ENCODE measurements at regions not wholly inside any gene's neighbourhood (a gene's known extent, or its start where the extent isn't known, plus 50 kb on each side); places are given as distances from the start of the nearest gene placed in this dataset.

DNA sequence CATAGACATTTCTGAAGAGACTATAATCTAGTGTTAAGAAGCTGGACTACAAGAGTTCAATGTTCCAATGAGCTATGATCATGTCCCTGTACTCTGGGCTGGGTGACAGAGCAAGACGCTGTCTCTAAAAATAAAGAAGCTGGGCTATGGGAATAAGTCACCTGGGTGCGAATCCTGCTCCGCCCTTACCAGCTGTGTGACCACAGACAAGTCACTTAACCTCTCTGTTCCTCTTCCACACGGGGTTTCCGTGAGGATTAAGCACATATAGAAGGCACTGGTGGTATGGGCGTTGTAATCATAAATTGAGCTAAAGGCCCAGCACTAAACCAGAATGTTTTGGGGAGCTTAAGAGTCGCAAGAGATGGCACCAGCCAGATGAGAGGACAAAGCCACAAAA is 178.5 kb downstream of the HAUS1 start:
- H3K4me3 ChIP-seq (ENCODE audit: low read length): no peak overlapping the region
- TF ChIP-seq, protein P1, sequence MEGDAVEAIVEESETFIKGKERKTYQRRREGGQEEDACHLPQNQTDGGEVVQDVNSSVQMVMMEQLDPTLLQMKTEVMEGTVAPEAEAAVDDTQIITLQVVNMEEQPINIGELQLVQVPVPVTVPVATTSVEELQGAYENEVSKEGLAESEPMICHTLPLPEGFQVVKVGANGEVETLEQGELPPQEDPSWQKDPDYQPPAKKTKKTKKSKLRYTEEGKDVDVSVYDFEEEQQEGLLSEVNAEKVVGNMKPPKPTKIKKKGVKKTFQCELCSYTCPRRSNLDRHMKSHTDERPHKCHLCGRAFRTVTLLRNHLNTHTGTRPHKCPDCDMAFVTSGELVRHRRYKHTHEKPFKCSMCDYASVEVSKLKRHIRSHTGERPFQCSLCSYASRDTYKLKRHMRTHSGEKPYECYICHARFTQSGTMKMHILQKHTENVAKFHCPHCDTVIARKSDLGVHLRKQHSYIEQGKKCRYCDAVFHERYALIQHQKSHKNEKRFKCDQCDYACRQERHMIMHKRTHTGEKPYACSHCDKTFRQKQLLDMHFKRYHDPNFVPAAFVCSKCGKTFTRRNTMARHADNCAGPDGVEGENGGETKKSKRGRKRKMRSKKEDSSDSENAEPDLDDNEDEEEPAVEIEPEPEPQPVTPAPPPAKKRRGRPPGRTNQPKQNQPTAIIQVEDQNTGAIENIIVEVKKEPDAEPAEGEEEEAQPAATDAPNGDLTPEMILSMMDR (IDR thresholded peaks at IDR 0.05; ENCODE audit: insufficient read depth, low read depth, low read length, missing control alignments): no peak
- DNase-seq (ENCODE audit: low read depth): no peak

- TF ChIP-seq, protein P1 (IDR thresholded peaks at IDR 0.05; ENCODE audit: insufficient read depth, low read depth, low read length, missing control alignments): no peak
- no peak for DNase-seq (ENCODE audit: low read depth)
- no peak overlapping the region for H3K4me3 ChIP-seq (ENCODE audit: low read length)
Observed at GRCh38 chr18:46283268-46283667, 179.1 kb downstream of the HAUS1 start.

GRCh38 chr18:46283895-46284295 is 179.7 kb downstream of the HAUS1 start:
- H3K4me3 ChIP-seq (ENCODE audit: low read length): no peak overlapping the region
- no peak for DNase-seq (ENCODE audit: low read depth)
- TF ChIP-seq, protein P1 (IDR thresholded peaks at IDR 0.05; ENCODE audit: insufficient read depth, low read depth, low read length, missing control alignments): no peak

DNA sequence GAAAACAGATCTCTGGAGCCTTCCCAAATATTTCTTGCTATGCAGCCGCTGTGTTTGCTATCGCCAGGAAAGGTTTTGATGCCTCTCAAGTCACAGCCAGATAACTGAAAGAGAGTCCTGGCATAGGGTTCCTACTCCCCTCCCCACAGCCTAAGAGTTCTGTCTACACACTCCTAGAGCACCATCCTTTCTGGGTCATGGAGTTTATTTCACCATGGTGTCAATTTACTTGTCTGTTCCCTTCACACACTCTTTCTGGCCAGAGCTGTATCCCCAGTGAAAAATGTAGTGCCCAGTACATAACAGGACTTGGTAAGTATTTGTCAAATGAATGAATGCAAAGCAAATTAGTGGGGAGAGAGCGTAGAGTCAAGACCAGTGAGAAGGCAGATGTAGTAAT is 185.3 kb downstream of the HAUS1 start:
- DNase-seq (ENCODE audit: low read depth): no peak
- no peak overlapping the region for H3K4me3 ChIP-seq (ENCODE audit: low read length)
- TF ChIP-seq, protein P1 (IDR thresholded peaks at IDR 0.05; ENCODE audit: insufficient read depth, low read depth, low read length, missing control alignments): no peak

- no peak overlapping the region for H3K4me3 ChIP-seq (ENCODE audit: low read length)
- no peak for DNase-seq (ENCODE audit: low read depth)
- TF ChIP-seq, protein P1 (IDR thresholded peaks at IDR 0.05; ENCODE audit: insufficient read depth, low read depth, low read length, missing control alignments): no peak
Observed at GRCh38 chr18:46289931-46290330, 185.7 kb downstream of the HAUS1 start.

DNA sequence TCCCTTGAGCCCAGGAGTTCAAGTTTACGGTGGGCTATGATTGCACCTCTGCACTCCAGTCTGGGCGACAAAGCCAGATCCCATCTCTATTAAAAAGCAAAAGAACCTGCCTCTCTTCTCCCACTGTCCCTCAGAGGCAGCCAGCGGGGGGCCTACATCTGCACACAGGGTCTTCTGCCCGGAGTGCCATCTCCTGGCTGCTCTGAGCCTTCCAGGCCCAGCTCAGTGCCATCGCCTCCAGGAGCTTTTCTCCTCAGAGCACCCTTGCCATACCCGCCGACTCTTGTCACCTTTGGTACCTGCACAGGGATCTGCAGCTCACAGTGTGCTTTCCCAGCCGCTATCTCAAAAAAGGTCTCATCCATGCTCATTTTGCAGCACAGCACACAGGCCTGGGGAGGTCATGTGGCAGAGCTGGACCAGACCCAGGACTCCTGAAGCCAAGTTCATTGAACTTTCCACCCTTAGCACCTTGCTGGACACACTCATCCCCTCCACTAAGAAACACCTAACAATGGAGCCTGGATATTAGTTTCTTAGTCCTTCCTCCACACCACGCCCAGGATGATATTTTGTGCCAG is 186.3 kb downstream of the HAUS1 start:
- no peak overlapping the region for H3K4me3 ChIP-seq (ENCODE audit: low read length)
- no peak for DNase-seq (ENCODE audit: low read depth)
- TF ChIP-seq, protein P1 (IDR thresholded peaks at IDR 0.05; ENCODE audit: insufficient read depth, low read depth, low read length, missing control alignments): no peak

GRCh38 chr18:46291149-46291548 is 187.0 kb downstream of the HAUS1 start:
- TF ChIP-seq, protein P1 (IDR thresholded peaks at IDR 0.05; ENCODE audit: insufficient read depth, low read depth, low read length, missing control alignments): no peak
- no peak for DNase-seq (ENCODE audit: low read depth)
- no peak overlapping the region for H3K4me3 ChIP-seq (ENCODE audit: low read length)
